SU-DHL-6 (cell line): ENCODE measurements at regions not wholly inside any gene's neighbourhood (a gene's known extent, or its start where the extent isn't known, plus 50 kb on each side); places are given as distances from the start of the nearest gene placed in this dataset.

Experiments used
- H2AFZ ChIP-seq: fragments of 200-600 bp; sonication (generic); 2 replicates; pipeline ENCODE4 v1.6.1; 2014; ENCODE audit warnings: low read depth, mild to moderate bottlenecking, moderate library complexity, mixed read lengths, antibody characterized with exemption, low read length; ENCODE audit not compliant: severe bottlenecking
- H3F3A ChIP-seq: fragments of 200-600 bp; shearing (Covaris generic); 2 replicates; pipeline ENCODE4 v1.6.0; 2016; ENCODE audit warnings: antibody characterized with exemption, mild to moderate bottlenecking; ENCODE audit not compliant: insufficient read depth
- H3K27ac ChIP-seq: fragments of 200-600 bp; sonication (generic); 2 replicates; pipeline ENCODE4 v1.5.1; 2016; ENCODE audit warnings: low read depth, mild to moderate bottlenecking, low read length, moderate library complexity, mixed read lengths
- H3K27me3 ChIP-seq: fragments of 200-600 bp; sonication (generic), shearing (Covaris generic); 2 replicates; pipeline ENCODE4 v1.6.0; 2014; ENCODE audit warnings: mild to moderate bottlenecking, low read length
- H3K36me3 ChIP-seq: fragments of 200-600 bp; sonication (generic); 2 replicates; pipeline ENCODE4 v1.6.1; 2014; ENCODE audit warnings: mild to moderate bottlenecking, low read length, mixed read lengths
- H3K4me2 ChIP-seq: fragments of 300-600, 200-600 bp; shearing (Covaris generic), sonication (generic); 2 replicates; pipeline ENCODE4 v1.6.0; 2014; ENCODE audit warnings: low read length, low read depth, mild to moderate bottlenecking; ENCODE audit not compliant: poor library complexity, severe bottlenecking
- H3K4me3 ChIP-seq: fragments of 200-600 bp; sonication (generic); 2 replicates; pipeline ENCODE4 v1.5.1; 2014; ENCODE audit warnings: antibody characterized with exemption, low read length, mild to moderate bottlenecking, mixed read lengths; ENCODE audit not compliant: insufficient read depth, poor library complexity, severe bottlenecking
- H3K79me2 ChIP-seq: fragments of 200-600 bp; sonication (generic); 2 replicates; pipeline ENCODE4 v1.6.1; 2014; ENCODE audit warnings: mild to moderate bottlenecking, low read length, moderate library complexity; ENCODE audit not compliant: insufficient read depth
- H3K9ac ChIP-seq: fragments of 200-600 bp; sonication (generic); 2 replicates; pipeline ENCODE4 v1.7.0; 2014; ENCODE audit warnings: mild to moderate bottlenecking, low read length
- H3K9me2 ChIP-seq: fragments of 200-600 bp; sonication (generic); replicated peaks from 2 replicates; pipeline ENCODE4 v1.6.1; 2014; ENCODE audit warnings: low read length; ENCODE audit not compliant: insufficient read depth
- H3K9me3 ChIP-seq: fragments of 200-600 bp; sonication (generic); 2 replicates; pipeline ENCODE4 v1.6.1; 2014; ENCODE audit warnings: low read length, mixed read lengths; ENCODE audit not compliant: insufficient read depth
- H4K20me1 ChIP-seq: fragments of 200-600 bp; sonication (generic); 2 replicates; pipeline ENCODE4 v1.6.1; 2014; ENCODE audit warnings: low read depth, mild to moderate bottlenecking, antibody characterized with exemption, low read length, moderate library complexity, mixed read lengths
- CTCF ChIP-seq: fragments of 200-600 bp; sonication (generic); IDR thresholded peaks from one replicate; pipeline ENCODE4 v1.5.1; 2017; ENCODE audit warnings: antibody characterized with exemption, mild to moderate bottlenecking, low read length, moderate library complexity; ENCODE audit not compliant: insufficient read depth, poor library complexity, severe bottlenecking
- EZH2phosphoT487 ChIP-seq: fragments of 200-600 bp; sonication (generic), shearing (Covaris generic); conservative IDR thresholded peaks from 2 replicates; pipeline ENCODE4 v1.6.1; 2018; ENCODE audit warnings: mild to moderate bottlenecking, antibody characterized with exemption, low read length, moderate library complexity, mixed read lengths

- no peak overlapping the region for H3K4me2 ChIP-seq
- TF ChIP-seq CTCF: no peak
- TF ChIP-seq EZH2phosphoT487: no peak
- no peak overlapping the region for H3K9ac ChIP-seq
Observed at GRCh38 chr14:22007363-22007762, 333.7 kb upstream of the OR4E1 start.

GRCh38 chr14:22003461-22003860 lies 329.8 kb upstream of the OR4E1 start:
- H3K9me3 ChIP-seq: no peaks in the 10 kb centered on the region
- no peaks in the 10 kb centered on the region for H3K36me3 ChIP-seq
- no peaks in the 10 kb centered on the region for H3F3A ChIP-seq
- no peaks in the 10 kb centered on the region for H4K20me1 ChIP-seq
- H3K9me2 ChIP-seq: no peaks in the 10 kb centered on the region
- TF ChIP-seq EZH2phosphoT487 (no peak), CTCF (no peak)
- no peaks in the 10 kb centered on the region for H3K79me2 ChIP-seq
- no peak overlapping the region for H2AFZ ChIP-seq
- no peak overlapping the region for H3K9ac ChIP-seq
- H3K27me3 ChIP-seq: no peaks in the 10 kb centered on the region
- no peak overlapping the region for H3K4me3 ChIP-seq
- H3K27ac ChIP-seq: no peak overlapping the region
- H3K4me2 ChIP-seq: no peak overlapping the region

More at GRCh38 chr14:22007363-22007762, 333.7 kb upstream of the OR4E1 start:
- H3K9me2 ChIP-seq: no peaks in the 10 kb centered on the region
- no peaks in the 10 kb centered on the region for H3K79me2 ChIP-seq
- no peak overlapping the region for H3K4me3 ChIP-seq
- no peaks in the 10 kb centered on the region for H3K27me3 ChIP-seq
- H3K27ac ChIP-seq: no peak overlapping the region
- H3K36me3 ChIP-seq: no peaks in the 10 kb centered on the region
- H3K9me3 ChIP-seq: no peaks in the 10 kb centered on the region
- no peak overlapping the region for H2AFZ ChIP-seq
- no peaks in the 10 kb centered on the region for H3F3A ChIP-seq
- no peaks in the 10 kb centered on the region for H4K20me1 ChIP-seq

GRCh38 chr14:22002860-22003284 lies 329.3 kb upstream of the OR4E1 start:
- Histone ChIP-seq H3K79me2 (no peaks in the 10 kb centered on the region), H4K20me1 (no peaks in the 10 kb centered on the region), H3K9me2 (no peaks in the 10 kb centered on the region), H3K4me3 (no peak overlapping the region), H3K4me2 (no peak overlapping the region), H3K9me3 (no peaks in the 10 kb centered on the region), H3K27ac (no peak overlapping the region), H3K27me3 (no peaks in the 10 kb centered on the region), H2AFZ (no peak overlapping the region), H3F3A (no peaks in the 10 kb centered on the region), H3K36me3 (no peaks in the 10 kb centered on the region), H3K9ac (no peak overlapping the region)
- TF ChIP-seq EZH2phosphoT487 (no peak), CTCF (peak; percentile 44)

DNA sequence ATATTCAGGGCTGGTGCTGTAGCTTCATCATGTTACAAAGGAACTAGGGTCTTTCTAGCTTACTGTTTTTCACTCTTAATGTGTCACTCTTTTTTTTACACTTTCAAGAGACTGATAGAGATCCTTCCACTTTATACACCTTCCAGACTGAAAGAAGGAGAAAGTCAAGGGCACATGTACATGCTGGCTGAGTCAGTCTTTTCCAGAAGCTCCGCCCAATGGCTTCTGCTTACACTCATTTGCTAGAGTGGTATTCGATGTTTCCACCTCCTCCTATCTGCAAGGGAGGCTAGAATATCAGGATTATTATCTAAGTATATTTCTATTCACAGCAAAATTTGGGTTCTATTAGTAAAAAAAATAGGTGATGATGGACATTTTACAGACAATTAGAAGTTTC lies 325.8 kb upstream of the OR4E1 start:
- Histone ChIP-seq H4K20me1 (no peaks in the 10 kb centered on the region), H3K27ac (no peak overlapping the region), H3K9me3 (no peaks in the 10 kb centered on the region), H3K9ac (no peak overlapping the region), H3F3A (no peaks in the 10 kb centered on the region), H2AFZ (no peak overlapping the region), H3K79me2 (no peaks in the 10 kb centered on the region), H3K36me3 (no peaks in the 10 kb centered on the region), H3K4me3 (no peak overlapping the region), H3K27me3 (no peaks in the 10 kb centered on the region), H3K9me2 (no peaks in the 10 kb centered on the region), H3K4me2 (no peak overlapping the region)
- TF ChIP-seq EZH2phosphoT487: no peak
- TF ChIP-seq CTCF: no peak
